ENCODE measurements at regions not wholly inside any gene's neighbourhood (a gene's known extent, or its start where the extent isn't known, plus 50 kb on each side); places are given as distances from the start of the nearest gene placed in this dataset.

DNA sequence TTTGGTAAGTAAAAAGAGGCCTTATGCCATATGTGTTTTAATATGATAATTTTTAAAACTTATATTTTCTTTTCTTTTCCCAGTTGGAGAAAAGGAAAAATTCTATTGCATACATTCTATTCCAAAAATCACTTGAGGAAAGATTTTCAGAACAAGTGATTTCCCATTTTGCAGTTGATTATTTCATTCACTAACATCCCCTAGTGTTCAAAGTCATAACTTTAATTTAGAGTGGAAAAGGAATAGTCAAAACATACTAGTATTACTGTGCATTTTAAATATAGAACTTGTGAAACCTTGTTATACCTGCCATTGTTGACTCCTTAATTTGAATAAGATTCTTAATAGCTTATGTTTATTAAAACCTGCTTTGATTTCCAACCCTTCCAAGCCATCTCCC is 1157.6 kb upstream of the ADGRL4 start:
- intact Hi-C loops (cut with micrococcal nuclease), result no loop called here
- DNase-seq, result no peak
- Histone ChIP-seq H3K9me3 (replicated peaks) (no peaks in the 10 kb centered on the region), H3K4me1 (no peaks in the 10 kb centered on the region), H3K27ac (replicated peaks) (no peak overlapping the region), H3K4me3 (no peak overlapping the region), H3K36me3 (no peaks in the 10 kb centered on the region), H3K27me3 (ENCODE audit: low read depth) (no peaks in the 10 kb centered on the region)
- TF ChIP-seq, protein P1, sequence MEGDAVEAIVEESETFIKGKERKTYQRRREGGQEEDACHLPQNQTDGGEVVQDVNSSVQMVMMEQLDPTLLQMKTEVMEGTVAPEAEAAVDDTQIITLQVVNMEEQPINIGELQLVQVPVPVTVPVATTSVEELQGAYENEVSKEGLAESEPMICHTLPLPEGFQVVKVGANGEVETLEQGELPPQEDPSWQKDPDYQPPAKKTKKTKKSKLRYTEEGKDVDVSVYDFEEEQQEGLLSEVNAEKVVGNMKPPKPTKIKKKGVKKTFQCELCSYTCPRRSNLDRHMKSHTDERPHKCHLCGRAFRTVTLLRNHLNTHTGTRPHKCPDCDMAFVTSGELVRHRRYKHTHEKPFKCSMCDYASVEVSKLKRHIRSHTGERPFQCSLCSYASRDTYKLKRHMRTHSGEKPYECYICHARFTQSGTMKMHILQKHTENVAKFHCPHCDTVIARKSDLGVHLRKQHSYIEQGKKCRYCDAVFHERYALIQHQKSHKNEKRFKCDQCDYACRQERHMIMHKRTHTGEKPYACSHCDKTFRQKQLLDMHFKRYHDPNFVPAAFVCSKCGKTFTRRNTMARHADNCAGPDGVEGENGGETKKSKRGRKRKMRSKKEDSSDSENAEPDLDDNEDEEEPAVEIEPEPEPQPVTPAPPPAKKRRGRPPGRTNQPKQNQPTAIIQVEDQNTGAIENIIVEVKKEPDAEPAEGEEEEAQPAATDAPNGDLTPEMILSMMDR (IDR thresholded peaks at IDR 0.05; ENCODE audit: borderline replicate concordance), result no peak

DNA sequence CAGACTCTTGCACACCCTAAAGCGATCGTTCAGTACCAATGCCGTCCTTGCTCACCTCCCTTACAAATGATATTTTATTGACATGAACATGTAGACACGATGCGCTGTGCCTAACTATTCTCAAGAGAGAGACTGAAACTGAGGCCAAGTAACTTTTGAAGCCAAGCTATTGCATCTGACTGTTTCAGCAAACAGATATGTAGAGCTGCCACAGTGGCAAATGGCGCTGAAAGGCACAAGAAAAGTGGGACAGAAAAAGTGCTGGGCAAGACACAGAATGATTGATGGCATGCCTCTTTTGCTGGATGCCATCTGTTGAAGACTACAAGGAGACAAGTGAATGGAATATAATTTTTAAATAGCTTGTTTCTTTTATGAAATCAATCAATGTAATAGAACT is 1157.2 kb upstream of the ADGRL4 start:
- Histone ChIP-seq H3K4me1 (no peaks in the 10 kb centered on the region), H3K27me3 (ENCODE audit: low read depth) (no peaks in the 10 kb centered on the region), H3K36me3 (no peaks in the 10 kb centered on the region), H3K27ac (replicated peaks) (no peak overlapping the region), H3K4me3 (no peak overlapping the region), H3K9me3 (replicated peaks) (no peaks in the 10 kb centered on the region)
- no peak for DNase-seq
- TF ChIP-seq, protein P1 (IDR thresholded peaks at IDR 0.05; ENCODE audit: borderline replicate concordance), result no peak
- intact Hi-C loops (cut with micrococcal nuclease), result no loop called here

DNA sequence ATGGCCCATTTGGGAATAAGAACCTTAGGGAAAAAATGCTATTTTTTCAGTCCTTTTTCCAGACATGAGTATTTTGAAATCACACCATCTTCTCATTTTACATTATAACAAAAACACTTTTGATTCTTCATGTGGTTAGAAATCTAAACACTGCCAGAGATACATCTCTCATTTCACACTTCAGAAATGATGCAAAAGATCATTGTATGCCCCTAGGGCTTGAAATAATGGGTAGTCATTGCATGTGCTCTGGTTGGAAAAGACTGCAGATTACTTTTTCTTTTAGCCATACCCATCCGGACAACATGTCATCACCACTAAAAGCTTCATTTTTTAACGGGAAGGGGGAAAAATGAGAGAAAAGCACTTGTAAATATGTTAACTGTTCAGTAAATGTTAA is 1152.2 kb upstream of the ADGRL4 start:
- no peak for DNase-seq
- no peaks in the 10 kb centered on the region for H3K27me3 ChIP-seq (ENCODE audit: low read depth)
- H3K36me3 ChIP-seq, result no peaks in the 10 kb centered on the region
- H3K9me3 ChIP-seq (replicated peaks), result no peaks in the 10 kb centered on the region
- TF ChIP-seq, protein P1 (IDR thresholded peaks at IDR 0.05; ENCODE audit: borderline replicate concordance), result no peak
- H3K4me3 ChIP-seq, result no peak overlapping the region
- H3K27ac ChIP-seq (replicated peaks), result no peak overlapping the region
- intact Hi-C loops (cut with micrococcal nuclease), result no loop called here
- no peaks in the 10 kb centered on the region for H3K4me1 ChIP-seq

DNA sequence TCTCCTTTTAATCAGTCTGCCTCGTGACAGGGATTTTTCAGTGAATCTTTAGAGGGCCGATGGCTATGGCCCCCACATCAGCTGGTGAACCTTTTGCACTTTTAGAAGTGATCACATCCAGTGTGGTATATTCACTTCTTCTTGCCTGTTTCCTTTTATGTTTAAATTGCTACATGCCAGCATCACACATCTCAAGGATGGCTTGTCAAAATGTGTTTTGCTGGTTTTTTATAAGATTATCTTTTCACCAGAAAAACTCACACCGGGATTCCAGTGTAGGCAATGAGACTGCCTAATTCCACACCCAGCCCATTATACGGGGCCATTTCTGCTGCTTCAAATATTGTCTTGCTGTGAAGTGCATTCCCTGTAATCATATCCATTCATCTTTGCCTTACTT is 1151.7 kb upstream of the ADGRL4 start:
- Histone ChIP-seq H3K36me3 (no peaks in the 10 kb centered on the region), H3K27me3 (ENCODE audit: low read depth) (no peaks in the 10 kb centered on the region), H3K4me1 (no peaks in the 10 kb centered on the region), H3K27ac (replicated peaks) (no peak overlapping the region), H3K4me3 (no peak overlapping the region), H3K9me3 (replicated peaks) (no peaks in the 10 kb centered on the region)
- intact Hi-C loops (cut with micrococcal nuclease), result no loop called here
- TF ChIP-seq, protein P1 (IDR thresholded peaks at IDR 0.05; ENCODE audit: borderline replicate concordance), result no peak
- no peak for DNase-seq

DNA sequence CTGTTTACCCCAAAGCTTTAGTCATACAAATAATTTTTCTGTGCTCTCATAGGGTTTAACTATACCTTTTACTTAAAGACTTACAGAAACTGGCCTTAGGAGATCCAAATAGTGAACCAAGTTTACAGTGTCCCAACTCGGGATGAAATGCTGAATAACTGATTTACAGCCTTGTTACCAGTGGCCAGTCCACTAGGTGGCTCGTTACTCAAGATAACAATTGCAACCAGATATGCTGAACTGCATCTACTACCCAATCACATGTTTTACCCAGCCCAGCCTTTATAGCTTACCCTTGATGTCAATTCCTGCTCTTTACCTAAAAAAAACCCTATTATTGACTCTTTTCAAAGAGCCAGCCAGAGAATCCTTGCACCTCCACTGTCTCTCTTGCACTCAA is 1148.8 kb upstream of the ADGRL4 start:
- intact Hi-C loops (cut with micrococcal nuclease), result no loop called here
- no peaks in the 10 kb centered on the region for H3K4me1 ChIP-seq
- no peak for DNase-seq
- peaks cover 2% of the 10 kb centered on the region for H3K9me3 ChIP-seq (replicated peaks)
- H3K4me3 ChIP-seq, result no peak overlapping the region
- no peaks in the 10 kb centered on the region for H3K36me3 ChIP-seq
- no peak overlapping the region for H3K27ac ChIP-seq (replicated peaks)
- no peaks in the 10 kb centered on the region for H3K27me3 ChIP-seq (ENCODE audit: low read depth)
- TF ChIP-seq, protein P1 (IDR thresholded peaks at IDR 0.05; ENCODE audit: borderline replicate concordance), result no peak

DNA sequence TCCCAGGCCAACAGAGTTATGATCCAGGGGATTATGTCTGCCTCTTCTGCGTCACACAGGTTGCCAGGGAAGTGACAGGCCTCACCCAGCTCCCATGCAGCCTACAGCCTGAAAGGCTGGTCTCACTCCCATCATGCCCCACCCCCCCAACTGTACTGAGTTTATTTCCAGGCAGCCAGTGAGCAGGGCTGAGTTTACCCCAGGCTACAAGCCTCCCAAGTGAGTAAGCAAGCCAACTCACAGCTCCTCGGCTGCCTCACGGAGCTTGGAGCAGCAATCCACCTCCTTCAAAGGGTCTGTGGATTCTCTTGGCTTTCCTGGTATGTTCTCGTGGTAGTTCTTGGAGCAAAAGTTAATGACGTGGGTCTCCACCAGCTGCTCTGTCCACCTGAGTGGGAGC is 1147.6 kb upstream of the ADGRL4 start:
- DNase-seq, result no peak
- no peak overlapping the region for H3K4me3 ChIP-seq
- peaks cover 7% of the 10 kb centered on the region for H3K9me3 ChIP-seq (replicated peaks)
- TF ChIP-seq, protein P1 (IDR thresholded peaks at IDR 0.05; ENCODE audit: borderline replicate concordance), result no peak
- H3K27me3 ChIP-seq (ENCODE audit: low read depth), result no peaks in the 10 kb centered on the region
- intact Hi-C loops (cut with micrococcal nuclease), result no loop called here
- no peak overlapping the region for H3K27ac ChIP-seq (replicated peaks)
- H3K36me3 ChIP-seq, result no peaks in the 10 kb centered on the region
- no peaks in the 10 kb centered on the region for H3K4me1 ChIP-seq
